Endothelial cell of umbilical vein (primary cell): ENCODE measurements at regions not wholly inside any gene's neighbourhood (a gene's known extent, or its start where the extent isn't known, plus 50 kb on each side); places are given as distances from the start of the nearest gene placed in this dataset.
A peak's percentile ranks its signal among the peaks of the same experiment; 100 is the strongest.

ENCODE experiments used
- BruUV-seq: library from RNA; stranded (reverse); fragments of 400-500 nt; replicated peaks from 2 replicates; lab custom pipeline; 2021; lab: Mats Ljungman, UMichigan
- CTCF ChIA-PET: fragments of 300-600, 350-600 bp; sonication (Branson Sonifier 250); formaldehyde crosslinking; loops from one replicate; lab custom pipeline; 2021; ENCODE audit warnings: antibody characterized with exemption, inconsistent platforms; lab: Charles Lee
- POLR2A ChIA-PET: fragments of 300-600, 350-600 bp; sonication (Branson Sonifier 250); formaldehyde crosslinking; loops from one replicate; lab custom pipeline; 2021; ENCODE audit warnings: antibody characterized with exemption, inconsistent platforms; lab: Charles Lee
- DNase-seq: peaks from one replicate; pipeline ENCODE4 v3.0.0-alpha.2; 2011; ENCODE audit warnings: low read depth, low spot score
- FAIRE-seq: peaks from 2 replicates; lab custom pipeline; 2011; peaks lifted over from hg19 to GRCh38; lab: Jason Lieb, UNC
- H2AFZ ChIP-seq: 2 replicates; pipeline ENCODE4 v1.6.0; 2012; ENCODE audit warnings: low read depth, low read length, control low read depth, inconsistent platforms
- H3K27ac ChIP-seq: 2 replicates; pipeline ENCODE4 v1.5.1; 2011; ENCODE audit warnings: low read depth, mild to moderate bottlenecking, control low read depth, low read length, moderate library complexity; ENCODE audit not compliant: insufficient read depth
- H3K27me3 ChIP-seq, 2 experiments: 2 replicates each; pipeline versions ENCODE4 v1.6.0 to v1.6.1; 2011; ENCODE audit warnings: low read length in 2 of 2, mixed read lengths in 1 of 2; ENCODE audit not compliant: control insufficient read depth in 2 of 2, insufficient read depth in 2 of 2
- H3K36me3 ChIP-seq, 2 experiments: 2 replicates in 1 of 2; 3 replicates in 1 of 2; pipeline ENCODE4 v1.5.1; 2011; ENCODE audit warnings: low read length in 2 of 2, mild to moderate bottlenecking in 1 of 2, moderate library complexity in 1 of 2; ENCODE audit not compliant: control insufficient read depth in 2 of 2, insufficient read depth in 2 of 2; ENCODE audit errors: extremely low read depth in 1 of 2
- H3K4me1 ChIP-seq: 3 replicates; pipeline ENCODE4 v1.5.1; 2011; ENCODE audit warnings: mild to moderate bottlenecking, low read length; ENCODE audit not compliant: control insufficient read depth, insufficient read depth; ENCODE audit errors: extremely low read depth
- H3K4me2 ChIP-seq: 2 replicates; pipeline ENCODE4 v1.6.1; 2011; ENCODE audit warnings: low read length, control low read depth, mixed read lengths; ENCODE audit not compliant: insufficient read depth
- H3K4me3 ChIP-seq, 3 experiments: fragments of 200-600 bp in 1 of 3; sonication (generic), shearing (Covaris generic) in 1 of 3; replicated peaks in 1 of 3; 2 replicates each; pipeline ENCODE4 v1.5.1; 2011 to 2016; ENCODE audit warnings: control low read depth in 3 of 3, low read length in 3 of 3, mild to moderate bottlenecking in 2 of 3, inconsistent platforms in 1 of 3, low read depth in 1 of 3, moderate library complexity in 1 of 3; ENCODE audit not compliant: insufficient read depth in 1 of 3
- H3K79me2 ChIP-seq: 2 replicates; pipeline ENCODE4 v1.6.0; 2012; ENCODE audit warnings: low read length, inconsistent platforms; ENCODE audit not compliant: control insufficient read depth, insufficient read depth
- H3K9ac ChIP-seq: replicated peaks from 2 replicates; pipeline ENCODE3; 2011; ENCODE audit warnings: low read length, control low read depth; ENCODE audit not compliant: insufficient read depth; ENCODE audit errors: extremely low read depth
- H3K9me1 ChIP-seq: replicated peaks from 3 replicates; pipeline ENCODE4 v1.6.0; 2011; ENCODE audit warnings: mild to moderate bottlenecking, low read length; ENCODE audit not compliant: control insufficient read depth, insufficient read depth; ENCODE audit errors: extremely low read depth
- H3K9me3 ChIP-seq: replicated peaks from 2 replicates; pipeline ENCODE4 v1.5.1; 2012; ENCODE audit warnings: low read length, inconsistent platforms; ENCODE audit not compliant: control insufficient read depth, insufficient read depth
- H4K20me1 ChIP-seq: replicated peaks from 2 replicates; pipeline ENCODE3; 2011; ENCODE audit warnings: mild to moderate bottlenecking, low read length; ENCODE audit not compliant: control insufficient read depth, insufficient read depth; ENCODE audit errors: extremely low read depth
- EZH2 ChIP-seq: IDR thresholded peaks from 2 replicates; pipeline ENCODE4 v1.6.1; 2012; ENCODE audit warnings: borderline replicate concordance, low read depth, mild to moderate bottlenecking, moderate library complexity, low read length, inconsistent platforms; ENCODE audit not compliant: severe bottlenecking
- FOS ChIP-seq: IDR thresholded peaks from 2 replicates; pipeline ENCODE4 v1.6.1; 2011; ENCODE audit warnings: mild to moderate bottlenecking, low read length, moderate library complexity, borderline replicate concordance; ENCODE audit not compliant: insufficient read depth
- GATA2 ChIP-seq: IDR thresholded peaks from 2 replicates; pipeline ENCODE4 v1.7.0; 2011; ENCODE audit warnings: low read depth, mild to moderate bottlenecking, moderate library complexity, mixed read lengths, low read length; ENCODE audit not compliant: insufficient read length, insufficient read depth
- JUN ChIP-seq: IDR thresholded peaks from 2 replicates; pipeline ENCODE4 v1.6.1; 2011; ENCODE audit warnings: borderline replicate concordance, low read depth; ENCODE audit not compliant: insufficient read length, insufficient read depth
- MYC ChIP-seq: IDR thresholded peaks from one replicate; pipeline ENCODE4 v1.6.1; 2011; ENCODE audit warnings: mild to moderate bottlenecking, low read depth, low read length
- POLR2A ChIP-seq: IDR thresholded peaks from 2 replicates; pipeline ENCODE4 v1.6.1; 2012; ENCODE audit warnings: low read depth, mild to moderate bottlenecking, control low read depth, low read length
- POLR2AphosphoS5 ChIP-seq: IDR thresholded peaks from 2 replicates; pipeline ENCODE4 v1.6.1; 2012; ENCODE audit warnings: low read depth, mild to moderate bottlenecking, control low read depth, low read length, moderate library complexity; ENCODE audit not compliant: insufficient read depth
- dilution Hi-C: fragments of 300-500 bp; cut with MboI; formaldehyde crosslinking; loops from one replicate; pipeline ENCODE4 v1.15.0; 2019; ENCODE audit warnings: low sequenced_read_pairs; ENCODE audit not compliant: extremely low pct_ligation_motif_present
- intact Hi-C: fragments of 100-400 bp; cut with micrococcal nuclease; formaldehyde crosslinking; loops from one replicate; pipeline ENCODE4 v1.10.0; 2022
- TF ChIP-seq, protein P1 (sequence below), 2 donors: IDR thresholded peaks; 1 replicate in 1 of 2; 2 replicates in 1 of 2; pipeline ENCODE4 v1.5.1; 2011; ENCODE audit warnings: low read length in 2 of 2, mild to moderate bottlenecking in 2 of 2, moderate library complexity in 2 of 2, control low read depth in 1 of 2, inconsistent platforms in 1 of 2, low read depth in 1 of 2; ENCODE audit not compliant: insufficient read depth in 1 of 2; ENCODE audit errors: extremely low read depth in 1 of 2
- TF ChIP-seq, protein P2 (sequence below): IDR thresholded peaks from 2 replicates; pipeline ENCODE4 v1.6.1; 2011; ENCODE audit not compliant: insufficient read depth, insufficient read length

DNA sequence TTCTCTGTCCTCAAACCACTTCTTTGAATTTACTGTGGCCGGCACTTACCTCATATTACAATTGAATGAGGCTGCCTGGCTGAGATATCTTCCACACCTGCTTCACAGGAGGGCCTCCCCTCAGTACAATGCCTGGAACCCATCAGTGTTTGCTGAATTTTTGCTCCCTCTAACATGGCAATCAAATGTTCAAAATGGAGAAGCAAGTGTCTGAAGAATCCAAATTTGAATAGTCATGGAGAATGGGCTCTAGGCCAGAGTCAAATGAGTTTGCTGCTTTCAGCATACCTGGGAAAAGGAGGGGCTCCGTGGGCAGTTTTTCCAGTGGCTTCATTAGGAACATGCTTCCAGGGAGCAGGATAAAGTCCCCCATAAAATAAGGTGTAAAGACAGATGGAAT is 564.8 kb downstream of the UTRN start:
- POLR2A ChIA-PET = no interaction called here
- H3K36me3 ChIP-seq = peaks cover 0 to 8% of the 10 kb centered on the region in 2 experiments
- H3K4me2 ChIP-seq = no peak overlapping the region
- H2AFZ ChIP-seq = no peak overlapping the region
- no peak overlapping the region for H3K4me3 ChIP-seq
- DNase-seq = no peak
- no TSS peak for BruUV-seq
- no peak overlapping the region for H3K9ac ChIP-seq
- peaks cover 2% of the 10 kb centered on the region for H4K20me1 ChIP-seq
- H3K79me2 ChIP-seq = no peaks in the 10 kb centered on the region
- no peaks in the 10 kb centered on the region for H3K4me1 ChIP-seq
- TF ChIP-seq, protein P1, sequence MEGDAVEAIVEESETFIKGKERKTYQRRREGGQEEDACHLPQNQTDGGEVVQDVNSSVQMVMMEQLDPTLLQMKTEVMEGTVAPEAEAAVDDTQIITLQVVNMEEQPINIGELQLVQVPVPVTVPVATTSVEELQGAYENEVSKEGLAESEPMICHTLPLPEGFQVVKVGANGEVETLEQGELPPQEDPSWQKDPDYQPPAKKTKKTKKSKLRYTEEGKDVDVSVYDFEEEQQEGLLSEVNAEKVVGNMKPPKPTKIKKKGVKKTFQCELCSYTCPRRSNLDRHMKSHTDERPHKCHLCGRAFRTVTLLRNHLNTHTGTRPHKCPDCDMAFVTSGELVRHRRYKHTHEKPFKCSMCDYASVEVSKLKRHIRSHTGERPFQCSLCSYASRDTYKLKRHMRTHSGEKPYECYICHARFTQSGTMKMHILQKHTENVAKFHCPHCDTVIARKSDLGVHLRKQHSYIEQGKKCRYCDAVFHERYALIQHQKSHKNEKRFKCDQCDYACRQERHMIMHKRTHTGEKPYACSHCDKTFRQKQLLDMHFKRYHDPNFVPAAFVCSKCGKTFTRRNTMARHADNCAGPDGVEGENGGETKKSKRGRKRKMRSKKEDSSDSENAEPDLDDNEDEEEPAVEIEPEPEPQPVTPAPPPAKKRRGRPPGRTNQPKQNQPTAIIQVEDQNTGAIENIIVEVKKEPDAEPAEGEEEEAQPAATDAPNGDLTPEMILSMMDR (IDR thresholded peaks at IDR 0.05; ENCODE audit: extremely low read depth in 1 of 2, insufficient read depth in 1 of 2, low read depth in 1 of 2, low read length in 2 of 2) = no peak
- no peak for TF ChIP-seq FOS
- intact Hi-C loops = loop anchor here (10.0 kb wide), 1 partner anchor 265 kb away; no protein-coding TSS in a partner anchor
- FAIRE-seq = no peak
- no peaks in the 10 kb centered on the region for H3K9me1 ChIP-seq
- no peak overlapping the region for H3K27ac ChIP-seq
- H3K9me3 ChIP-seq = no peaks in the 10 kb centered on the region
- H3K27me3 ChIP-seq = no peaks in the 10 kb centered on the region
- CTCF ChIA-PET = no interaction called here
- dilution Hi-C loops = no loop called here

DNA sequence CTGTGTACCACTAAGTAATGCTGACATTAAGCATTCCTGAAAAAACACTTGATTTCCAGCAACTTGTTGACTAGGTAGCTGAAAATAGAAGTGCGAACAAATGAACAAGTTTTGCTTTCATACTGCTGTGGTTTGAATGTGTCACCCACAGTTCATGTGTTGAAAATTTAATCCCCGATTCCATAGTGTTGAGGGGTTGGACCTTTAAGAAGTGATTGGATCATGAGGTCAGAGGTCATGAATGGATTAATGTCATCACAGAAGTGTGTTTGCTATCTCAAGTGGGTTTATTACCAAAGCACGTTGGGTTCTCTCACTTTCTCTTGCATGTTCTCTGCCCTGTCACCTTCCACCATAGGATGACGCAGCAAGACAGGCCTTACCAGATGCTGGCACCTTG is 568.5 kb downstream of the UTRN start:
- CTCF ChIA-PET = no interaction called here
- dilution Hi-C loops = no loop called here
- Histone ChIP-seq H3K79me2 (no peaks in the 10 kb centered on the region), H3K9me3 (no peaks in the 10 kb centered on the region), H4K20me1 (peaks cover 2% of the 10 kb centered on the region), H3K36me3 (peaks cover 0 to 4% of the 10 kb centered on the region in 2 experiments), H3K27me3 (no peaks in the 10 kb centered on the region), H3K4me1 (no peaks in the 10 kb centered on the region), H3K4me3 (no peak overlapping the region), H3K4me2 (no peak overlapping the region), H3K9me1 (no peaks in the 10 kb centered on the region), H2AFZ (no peak overlapping the region), H3K27ac (no peak overlapping the region), H3K9ac (no peak overlapping the region)
- FAIRE-seq = peak; percentile 59
- no TSS peak for BruUV-seq
- TF ChIP-seq EZH2 (no peak), POLR2A (no peak), FOS (no peak), MYC (no peak), GATA2 (no peak), JUN (no peak), POLR2AphosphoS5 (no peak)
- TF ChIP-seq, protein P1 (IDR thresholded peaks at IDR 0.05; ENCODE audit: extremely low read depth in 1 of 2, insufficient read depth in 1 of 2, low read depth in 1 of 2, low read length in 2 of 2) = no peak
- TF ChIP-seq, protein P2, sequence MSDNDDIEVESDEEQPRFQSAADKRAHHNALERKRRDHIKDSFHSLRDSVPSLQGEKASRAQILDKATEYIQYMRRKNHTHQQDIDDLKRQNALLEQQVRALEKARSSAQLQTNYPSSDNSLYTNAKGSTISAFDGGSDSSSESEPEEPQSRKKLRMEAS = no peak
- no peak for DNase-seq
- intact Hi-C loops = no loop called here
- POLR2A ChIA-PET = no interaction called here
